Lower lobe of right lung (tissue), 2 donors: ENCODE measurements at regions not wholly inside any gene's neighbourhood (a gene's known extent, or its start where the extent isn't known, plus 50 kb on each side); places are given as distances from the start of the nearest gene placed in this dataset.

Experiments used
- ATAC-seq, 2 donors: fragments of 200-7000 bp; cut with Tn5 transposase; one replicate each; pipeline ENCODE4 v1.9.1; 2020 to 2022; ENCODE audit warnings: mild to moderate bottlenecking in 2 of 2, moderate library complexity in 2 of 2
- DNase-seq: peaks from one replicate; pipeline ENCODE4 v3.0.0-alpha.2; 2020
- H3K27ac ChIP-seq: fragments of 200-600 bp; one replicate; pipeline ENCODE4 v1.8.0; 2022
- H3K27me3 ChIP-seq: fragments of 200-600 bp; one replicate; pipeline ENCODE4 v1.8.0; 2022; ENCODE audit warnings: low read depth
- H3K36me3 ChIP-seq: fragments of 200-600 bp; one replicate; pipeline ENCODE4 v1.8.0; 2022; ENCODE audit warnings: mild to moderate bottlenecking
- H3K4me1 ChIP-seq: fragments of 200-600 bp; one replicate; pipeline ENCODE4 v1.8.0; 2022
- H3K4me3 ChIP-seq: fragments of 200-600 bp; one replicate; pipeline ENCODE4 v1.8.0; 2022; ENCODE audit warnings: mild to moderate bottlenecking
- H3K9me3 ChIP-seq: fragments of 200-600 bp; one replicate; pipeline ENCODE4 v1.8.0; 2022
- intact Hi-C: fragments of 100-400 bp; cut with DNase I; formaldehyde crosslinking; loops from one replicate; pipeline ENCODE4 v1.11.0; 2022
- TF ChIP-seq, protein P1 (sequence below): fragments of 200-600 bp; IDR thresholded peaks from one replicate; pipeline ENCODE4 v1.8.0; 2022; ENCODE audit warnings: antibody characterized with exemption, mild to moderate bottlenecking
- donor health status: DM: no; HTN: yes; CAD: no; lungs with severe emphysema.

DNA sequence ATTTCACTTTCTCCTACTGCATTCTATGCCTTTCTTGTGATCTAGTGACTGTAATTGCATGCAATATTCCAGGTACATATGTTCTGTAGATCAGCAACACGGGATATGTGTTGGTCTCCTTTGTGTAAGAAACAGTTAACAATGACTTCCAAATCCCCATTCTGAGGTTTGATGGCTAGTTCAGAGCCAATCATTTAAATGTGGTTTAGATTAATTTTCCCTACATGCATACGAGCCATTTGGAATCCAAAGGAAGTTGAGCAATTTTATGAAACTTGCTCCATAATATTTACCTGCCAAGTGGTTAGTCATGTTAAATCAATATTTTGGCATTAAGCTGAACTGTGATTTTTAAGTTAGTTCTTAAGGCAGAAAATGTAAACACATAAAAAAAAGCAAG, 172.8 kb upstream of the DCAF12L2 start:
- TF ChIP-seq, protein P1, sequence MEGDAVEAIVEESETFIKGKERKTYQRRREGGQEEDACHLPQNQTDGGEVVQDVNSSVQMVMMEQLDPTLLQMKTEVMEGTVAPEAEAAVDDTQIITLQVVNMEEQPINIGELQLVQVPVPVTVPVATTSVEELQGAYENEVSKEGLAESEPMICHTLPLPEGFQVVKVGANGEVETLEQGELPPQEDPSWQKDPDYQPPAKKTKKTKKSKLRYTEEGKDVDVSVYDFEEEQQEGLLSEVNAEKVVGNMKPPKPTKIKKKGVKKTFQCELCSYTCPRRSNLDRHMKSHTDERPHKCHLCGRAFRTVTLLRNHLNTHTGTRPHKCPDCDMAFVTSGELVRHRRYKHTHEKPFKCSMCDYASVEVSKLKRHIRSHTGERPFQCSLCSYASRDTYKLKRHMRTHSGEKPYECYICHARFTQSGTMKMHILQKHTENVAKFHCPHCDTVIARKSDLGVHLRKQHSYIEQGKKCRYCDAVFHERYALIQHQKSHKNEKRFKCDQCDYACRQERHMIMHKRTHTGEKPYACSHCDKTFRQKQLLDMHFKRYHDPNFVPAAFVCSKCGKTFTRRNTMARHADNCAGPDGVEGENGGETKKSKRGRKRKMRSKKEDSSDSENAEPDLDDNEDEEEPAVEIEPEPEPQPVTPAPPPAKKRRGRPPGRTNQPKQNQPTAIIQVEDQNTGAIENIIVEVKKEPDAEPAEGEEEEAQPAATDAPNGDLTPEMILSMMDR: no peak
- DNase-seq (no peak), ATAC-seq (no peak)
- H3K4me1 ChIP-seq: no peaks in the 10 kb centered on the region
- no peak overlapping the region for H3K27ac ChIP-seq
- H3K9me3 ChIP-seq: no peaks in the 10 kb centered on the region
- H3K4me3 ChIP-seq: no peak overlapping the region
- no peaks in the 10 kb centered on the region for H3K27me3 ChIP-seq
- H3K36me3 ChIP-seq: no peaks in the 10 kb centered on the region
- intact Hi-C loops: no loop called here

GRCh38 chrX:126300401-126300800, 134.3 kb upstream of the DCAF12L2 start:
- intact Hi-C loops: no loop called here
- no peaks in the 10 kb centered on the region for H3K36me3 ChIP-seq
- TF ChIP-seq, protein P1: no peak
- no peak overlapping the region for H3K27ac ChIP-seq
- ATAC-seq (no peak), DNase-seq (no peak)
- H3K4me3 ChIP-seq: no peak overlapping the region
- no peaks in the 10 kb centered on the region for H3K4me1 ChIP-seq
- no peaks in the 10 kb centered on the region for H3K27me3 ChIP-seq
- no peaks in the 10 kb centered on the region for H3K9me3 ChIP-seq

DNA sequence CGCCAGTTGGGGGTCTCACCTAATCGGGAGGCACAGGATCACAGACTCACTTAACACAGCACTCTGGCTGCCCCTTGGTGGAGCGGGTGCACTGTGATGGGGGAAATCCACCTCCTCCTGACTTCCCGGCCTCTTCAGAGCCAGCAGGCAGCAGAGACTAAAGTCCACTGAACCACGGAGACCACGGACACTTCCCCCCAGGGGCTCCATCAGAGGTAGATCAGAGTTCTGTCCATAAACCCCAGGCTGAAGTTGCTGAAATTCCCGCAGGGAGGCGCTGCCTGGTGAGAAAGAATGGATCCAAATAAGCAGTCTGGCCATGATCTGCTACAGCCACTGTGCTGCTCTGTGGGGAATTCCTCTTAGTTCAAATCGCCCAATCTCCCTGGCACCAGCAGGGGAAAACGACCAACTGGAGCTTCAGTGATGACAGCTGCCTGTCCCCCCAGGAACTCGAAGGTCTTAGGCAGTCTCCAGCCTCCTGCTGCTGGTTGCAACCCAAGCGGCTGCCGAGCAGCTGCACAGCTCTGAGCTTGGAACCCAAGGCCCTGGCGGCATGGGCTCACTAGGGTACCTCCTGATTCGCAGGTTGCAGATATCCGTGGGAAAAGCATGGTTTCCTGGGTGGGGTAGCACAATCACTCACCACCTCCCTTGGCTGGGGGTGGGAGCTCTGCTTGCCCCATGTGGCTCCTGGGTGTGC, 106.9 kb upstream of the DCAF12L2 start:
- no peaks in the 10 kb centered on the region for H3K27me3 ChIP-seq
- ATAC-seq (no peak), DNase-seq (no peak)
- no peaks in the 10 kb centered on the region for H3K4me1 ChIP-seq
- H3K36me3 ChIP-seq: no peaks in the 10 kb centered on the region
- H3K27ac ChIP-seq: no peak overlapping the region
- H3K4me3 ChIP-seq: no peak overlapping the region
- TF ChIP-seq, protein P1: no peak
- intact Hi-C loops: no loop called here
- no peaks in the 10 kb centered on the region for H3K9me3 ChIP-seq

DNA sequence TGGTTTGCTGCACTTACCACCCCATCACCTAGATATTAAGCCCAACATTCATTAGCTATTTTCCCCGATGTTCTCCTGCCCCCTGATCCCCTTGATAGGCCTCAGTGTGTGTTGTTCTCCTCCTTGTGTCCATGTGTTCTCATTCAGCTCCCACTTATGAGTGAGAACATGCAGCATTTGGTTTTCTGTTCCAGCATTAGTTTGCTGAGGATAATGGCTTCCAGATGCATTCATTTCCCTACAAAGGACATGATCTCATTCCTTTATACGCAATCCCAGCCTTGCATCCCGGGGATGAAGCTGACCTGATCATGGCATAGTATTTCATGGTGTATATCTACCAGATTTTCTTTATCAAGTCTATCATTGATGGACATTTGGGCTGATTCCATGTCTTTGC, 99.0 kb upstream of the DCAF12L2 start:
- no peaks in the 10 kb centered on the region for H3K36me3 ChIP-seq
- DNase-seq (no peak), ATAC-seq (no peak)
- H3K4me3 ChIP-seq: no peak overlapping the region
- H3K9me3 ChIP-seq: no peaks in the 10 kb centered on the region
- TF ChIP-seq, protein P1: no peak
- no peaks in the 10 kb centered on the region for H3K27me3 ChIP-seq
- intact Hi-C loops: no loop called here
- no peak overlapping the region for H3K27ac ChIP-seq
- no peaks in the 10 kb centered on the region for H3K4me1 ChIP-seq

DNA sequence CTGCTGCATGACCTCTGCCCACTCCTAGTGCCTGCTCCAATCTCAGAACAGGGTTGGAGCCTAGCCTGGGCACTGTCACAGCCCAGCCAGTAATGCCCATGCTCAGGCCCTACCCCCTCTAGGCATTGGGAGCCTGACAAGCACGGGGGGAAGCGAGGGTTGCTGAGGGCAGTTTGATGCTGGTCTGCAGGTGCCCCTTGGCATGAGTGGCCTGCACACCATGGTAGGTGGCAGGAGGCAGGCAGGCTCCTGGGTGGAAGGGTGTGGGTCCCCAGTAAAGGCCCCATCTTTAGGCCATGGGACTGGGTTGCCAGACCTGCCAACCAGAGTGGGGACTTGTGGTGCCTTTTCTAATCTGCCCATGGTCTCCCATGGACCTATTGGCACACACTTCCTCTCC, 72.1 kb upstream of the DCAF12L2 start:
- Histone ChIP-seq H3K27ac (no peak overlapping the region), H3K4me3 (no peak overlapping the region), H3K27me3 (no peaks in the 10 kb centered on the region), H3K36me3 (no peaks in the 10 kb centered on the region), H3K9me3 (no peaks in the 10 kb centered on the region), H3K4me1 (no peaks in the 10 kb centered on the region)
- DNase-seq (no peak), ATAC-seq (peak in 1 of 2 donors; percentile 26)
- intact Hi-C loops: no loop called here
- TF ChIP-seq, protein P1: no peak
